GM23338 (cell line): ENCODE measurements at regions not wholly inside any gene's neighbourhood (a gene's known extent, or its start where the extent isn't known, plus 50 kb on each side); places are given as distances from the start of the nearest gene placed in this dataset.

Experiments used
- ATAC-seq: fragments of 200-7000 bp; cut with Tn5 transposase; 3 replicates; pipeline ENCODE4 v1.9.1; 2020
- DNase-seq: peaks from one replicate; pipeline ENCODE4 v3.0.0-alpha.2; 2015; ENCODE audit warnings: low spot score
- H2AFZ ChIP-seq: fragments of 200-600 bp; sonication (generic); 2 replicates; pipeline ENCODE4 v1.8.0; 2016; ENCODE audit warnings: antibody characterized with exemption, mild to moderate bottlenecking, moderate library complexity
- H3F3A ChIP-seq: fragments of 200-600 bp; sonication (generic); replicated peaks from 2 replicates; pipeline ENCODE4 v1.8.0; 2017; ENCODE audit warnings: antibody characterized with exemption, mixed run types, low read depth
- H3K27ac ChIP-seq: fragments of 200-600 bp; sonication (generic); 2 replicates; pipeline ENCODE4 v1.6.1; 2016; ENCODE audit warnings: low read depth
- H3K27me3 ChIP-seq: fragments of 200-600 bp; sonication (generic); 2 replicates; pipeline ENCODE4 v1.8.0; 2016; ENCODE audit warnings: mild to moderate bottlenecking, mixed run types, moderate library complexity; ENCODE audit not compliant: insufficient read depth
- H3K36me3 ChIP-seq: fragments of 200-600 bp; sonication (generic); 2 replicates; pipeline ENCODE4 v1.8.0; 2016; ENCODE audit warnings: mild to moderate bottlenecking; ENCODE audit not compliant: insufficient read depth
- H3K4me1 ChIP-seq: fragments of 200-600 bp; sonication (generic); 2 replicates; pipeline ENCODE4 v1.8.0; 2016; ENCODE audit warnings: mild to moderate bottlenecking, moderate library complexity; ENCODE audit not compliant: insufficient read depth
- H3K4me2 ChIP-seq: fragments of 200-600 bp; sonication (generic); 2 replicates; pipeline ENCODE4 v1.7.1; 2017; ENCODE audit warnings: mixed run types
- H3K4me3 ChIP-seq: fragments of 200-600 bp; sonication (generic); 2 replicates; pipeline ENCODE4 v1.6.1; 2016; ENCODE audit warnings: mixed run types
- H3K79me2 ChIP-seq: fragments of 200-600 bp; sonication (generic); replicated peaks from 2 replicates; pipeline ENCODE4 v1.8.0; 2017; ENCODE audit warnings: mild to moderate bottlenecking; ENCODE audit not compliant: insufficient read depth
- H3K9me2 ChIP-seq: fragments of 200-600 bp; sonication (generic); 2 replicates; pipeline ENCODE4 v1.8.0; 2017; ENCODE audit not compliant: insufficient read depth
- H4K20me1 ChIP-seq: fragments of 200-600 bp; sonication (generic); replicated peaks from 2 replicates; pipeline ENCODE4 v1.8.0; 2017; ENCODE audit warnings: mild to moderate bottlenecking; ENCODE audit not compliant: insufficient read depth
- H3K27ac Mint-ChIP-seq: 2 replicates; pipeline ENCODE4 v1.8.0; 2020; ENCODE audit warnings: inconsistent platforms, mild to moderate bottlenecking, moderate library complexity, mixed read lengths
- H3K27me3 Mint-ChIP-seq: 3 replicates; pipeline ENCODE4 v1.8.0; 2022; ENCODE audit warnings: low read depth, mild to moderate bottlenecking, moderate library complexity, mixed read lengths, inconsistent platforms; ENCODE audit not compliant: insufficient read depth, poor library complexity
- H3K36me3 Mint-ChIP-seq: 3 replicates; pipeline ENCODE4 v1.8.0; 2021; ENCODE audit warnings: low read depth, mild to moderate bottlenecking, inconsistent platforms, moderate library complexity, mixed read lengths
- H3K4me1 Mint-ChIP-seq: 3 replicates; pipeline ENCODE4 v1.8.0; 2020; ENCODE audit warnings: mild to moderate bottlenecking, inconsistent platforms, mixed read lengths
- H3K4me3 Mint-ChIP-seq: 3 replicates; pipeline ENCODE4 v1.8.0; 2021; ENCODE audit warnings: moderate library complexity, mild to moderate bottlenecking, inconsistent platforms, mixed read lengths
- H3K9me3 Mint-ChIP-seq: 3 replicates; pipeline ENCODE4 v1.8.0; 2020; ENCODE audit warnings: moderate library complexity, mild to moderate bottlenecking, inconsistent platforms, mixed read lengths
- EZH2 ChIP-seq: fragments of 200-600 bp; sonication (generic); IDR thresholded peaks from one replicate; pipeline ENCODE4 v1.8.0; 2017; ENCODE audit warnings: antibody characterized with exemption, mild to moderate bottlenecking, low read depth; ENCODE audit not compliant: unreplicated experiment
- NANOG ChIP-seq: IDR thresholded peaks from 2 replicates; pipeline ENCODE4 v1.6.1; 2016; ENCODE audit warnings: antibody characterized with exemption, borderline replicate concordance
- POLR2AphosphoS5 ChIP-seq: IDR thresholded peaks from 2 replicates; pipeline ENCODE4 v1.6.1; 2016; ENCODE audit warnings: antibody characterized with exemption, low read depth
- REST ChIP-seq: IDR thresholded peaks from one replicate; pipeline ENCODE4 v1.6.1; 2018; ENCODE audit warnings: antibody characterized with exemption; ENCODE audit not compliant: unreplicated experiment
- ZNF462 ChIP-seq: fragments of 250-450 bp; sonication (Bioruptor Pico); IDR thresholded peaks from 2 replicates; pipeline ENCODE4 v1.5.0; 2020; ENCODE audit warnings: mild to moderate bottlenecking, moderate library complexity

GRCh38 chr3:176780766-176781165 lies 416.5 kb downstream of the TBL1XR1 start (continued):
- TF ChIP-seq ZNF462 (CRISPR knock-in tag) (no peak), NANOG (no peak), REST (no peak), POLR2AphosphoS5 (no peak)

GRCh38 chr3:176776622-176777175 lies 420.6 kb downstream of the TBL1XR1 start:
- H3K4me3 Mint-ChIP-seq, result no peak overlapping the region
- Histone ChIP-seq H4K20me1 (no peaks in the 10 kb centered on the region), H2AFZ (no peak overlapping the region), H3K4me3 (no peak overlapping the region), H3K4me2 (no peak overlapping the region), H3K36me3 (0 out of 2 replicates have a peak, but pooled peaks cover 7% of the 10 kb centered on the region), H3K27me3 (no peaks in the 10 kb centered on the region), H3K79me2 (no peaks in the 10 kb centered on the region), H3F3A (no peaks in the 10 kb centered on the region), H3K27ac (no peak overlapping the region), H3K4me1 (0 out of 2 replicates have a peak, but pooled peaks cover 4% of the 10 kb centered on the region), H3K9me2 (no peaks in the 10 kb centered on the region)
- H3K9me3 Mint-ChIP-seq, result peaks cover 28% of the 10 kb centered on the region
- no peak for ATAC-seq
- DNase-seq, result no peak
- no peaks in the 10 kb centered on the region for H3K27me3 Mint-ChIP-seq
- H3K27ac Mint-ChIP-seq, result peak overlapping the region; percentile 52
- H3K4me1 Mint-ChIP-seq, result peaks cover 9% of the 10 kb centered on the region; the same call in 2 of the 3 replicates
- peaks cover 23% of the 10 kb centered on the region for H3K36me3 Mint-ChIP-seq
- TF ChIP-seq ZNF462 (CRISPR knock-in tag) (no peak), EZH2 (no peak), NANOG (no peak)
